ENCODE measurements at regions not wholly inside any gene's neighbourhood (a gene's known extent, or its start where the extent isn't known, plus 50 kb on each side); places are given as distances from the start of the nearest gene placed in this dataset.

DNA sequence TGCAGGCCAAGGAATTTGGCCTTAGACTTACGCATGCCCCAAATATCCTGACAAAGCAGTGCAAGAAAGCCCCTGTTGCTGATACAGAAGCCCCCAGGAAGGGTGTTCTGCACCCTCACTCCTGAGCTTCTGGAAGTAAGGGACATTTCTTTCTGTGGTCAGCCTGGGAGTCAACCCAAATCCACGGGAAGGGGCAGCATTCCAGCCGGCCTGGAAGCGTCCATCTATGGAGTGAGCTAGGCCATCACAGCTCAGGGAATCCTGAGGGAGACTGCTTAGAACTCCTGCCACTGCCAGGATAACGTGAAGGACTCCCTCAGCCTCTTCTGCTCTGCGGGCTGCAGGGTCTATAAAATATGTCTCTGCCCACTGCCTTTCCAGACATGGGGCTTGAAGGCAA, 173.9 kb downstream of the ANAPC1 start:
- Histone ChIP-seq H3K27ac (ENCODE audit: low read depth, low read length) (no peak overlapping the region), H3K27me3 (ENCODE audit: control insufficient read depth, low read length) (no peaks in the 10 kb centered on the region), H3K4me2 (ENCODE audit: low read length) (no peak overlapping the region), H3K4me1 (ENCODE audit: control insufficient read depth, low read length) (peaks cover 59% of the 10 kb centered on the region), H3K4me3 (ENCODE audit: low read length) (no peak overlapping the region), H4K20me1 (ENCODE audit: control insufficient read depth, insufficient read depth, low read depth, low read length) (no peaks in the 10 kb centered on the region), H3K36me3 (ENCODE audit: control insufficient read depth, low read length) (peaks cover 2% of the 10 kb centered on the region; the same call in 1 of the 2 replicates), H3K79me2 (ENCODE audit: control insufficient read depth, low read length) (no peaks in the 10 kb centered on the region), H3F3A (ENCODE audit: control insufficient read depth, insufficient read depth) (peaks cover 9% of the 10 kb centered on the region), H3K9me2 (replicated peaks; ENCODE audit: control insufficient read depth, low read length) (no peaks in the 10 kb centered on the region), H3K9me3 (ENCODE audit: control insufficient read depth, insufficient read depth, low read length) (no peaks in the 10 kb centered on the region)
- TF ChIP-seq, protein P1, sequence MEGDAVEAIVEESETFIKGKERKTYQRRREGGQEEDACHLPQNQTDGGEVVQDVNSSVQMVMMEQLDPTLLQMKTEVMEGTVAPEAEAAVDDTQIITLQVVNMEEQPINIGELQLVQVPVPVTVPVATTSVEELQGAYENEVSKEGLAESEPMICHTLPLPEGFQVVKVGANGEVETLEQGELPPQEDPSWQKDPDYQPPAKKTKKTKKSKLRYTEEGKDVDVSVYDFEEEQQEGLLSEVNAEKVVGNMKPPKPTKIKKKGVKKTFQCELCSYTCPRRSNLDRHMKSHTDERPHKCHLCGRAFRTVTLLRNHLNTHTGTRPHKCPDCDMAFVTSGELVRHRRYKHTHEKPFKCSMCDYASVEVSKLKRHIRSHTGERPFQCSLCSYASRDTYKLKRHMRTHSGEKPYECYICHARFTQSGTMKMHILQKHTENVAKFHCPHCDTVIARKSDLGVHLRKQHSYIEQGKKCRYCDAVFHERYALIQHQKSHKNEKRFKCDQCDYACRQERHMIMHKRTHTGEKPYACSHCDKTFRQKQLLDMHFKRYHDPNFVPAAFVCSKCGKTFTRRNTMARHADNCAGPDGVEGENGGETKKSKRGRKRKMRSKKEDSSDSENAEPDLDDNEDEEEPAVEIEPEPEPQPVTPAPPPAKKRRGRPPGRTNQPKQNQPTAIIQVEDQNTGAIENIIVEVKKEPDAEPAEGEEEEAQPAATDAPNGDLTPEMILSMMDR (IDR thresholded peaks at IDR 0.05; ENCODE audit: low read depth, low read length, poor library complexity, severe bottlenecking), result no peak
- TF ChIP-seq EZH2phosphoT487 (IDR thresholded peaks at IDR 0.05; ENCODE audit: borderline replicate concordance, low read length), result no peak

DNA sequence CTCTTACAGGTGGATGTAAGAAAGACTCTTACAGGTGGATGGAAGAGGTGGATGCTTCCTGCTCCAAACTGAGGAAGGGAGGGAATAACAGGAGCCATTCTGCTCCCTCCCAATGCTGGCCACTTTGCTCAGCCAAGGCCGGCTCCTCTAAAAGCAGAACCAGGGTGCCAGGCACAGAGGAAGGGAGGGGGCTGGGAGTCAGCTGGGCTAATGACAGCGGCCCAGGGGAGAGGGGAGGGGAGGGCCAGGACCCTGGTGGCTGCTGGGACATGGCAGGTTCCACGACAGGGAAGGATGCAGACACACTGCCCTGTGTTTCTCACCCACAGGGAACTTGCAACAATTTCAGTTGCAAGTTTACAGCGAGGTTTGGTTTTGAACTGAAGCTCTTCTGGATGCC, 173.4 kb downstream of the ANAPC1 start:
- no peaks in the 10 kb centered on the region for H3K9me3 ChIP-seq (ENCODE audit: control insufficient read depth, insufficient read depth, low read length)
- peaks cover 6% of the 10 kb centered on the region for H3F3A ChIP-seq (ENCODE audit: control insufficient read depth, insufficient read depth)
- no peaks in the 10 kb centered on the region for H3K79me2 ChIP-seq (ENCODE audit: control insufficient read depth, low read length)
- H3K27me3 ChIP-seq (ENCODE audit: control insufficient read depth, low read length), result no peaks in the 10 kb centered on the region
- no peak overlapping the region for H3K4me3 ChIP-seq (ENCODE audit: low read length)
- H3K4me1 ChIP-seq (ENCODE audit: control insufficient read depth, low read length), result peaks cover 54% of the 10 kb centered on the region
- no peak for TF ChIP-seq EZH2phosphoT487 (IDR thresholded peaks at IDR 0.05; ENCODE audit: borderline replicate concordance, low read length)
- TF ChIP-seq, protein P1 (IDR thresholded peaks at IDR 0.05; ENCODE audit: low read depth, low read length, poor library complexity, severe bottlenecking), result no peak
- H3K27ac ChIP-seq (ENCODE audit: low read depth, low read length), result no peak overlapping the region
- no peaks in the 10 kb centered on the region for H3K9me2 ChIP-seq (replicated peaks; ENCODE audit: control insufficient read depth, low read length)
- no peaks in the 10 kb centered on the region for H3K36me3 ChIP-seq (ENCODE audit: control insufficient read depth, low read length)
- H4K20me1 ChIP-seq (ENCODE audit: control insufficient read depth, insufficient read depth, low read depth, low read length), result no peaks in the 10 kb centered on the region
- no peak overlapping the region for H3K4me2 ChIP-seq (ENCODE audit: low read length)

DNA sequence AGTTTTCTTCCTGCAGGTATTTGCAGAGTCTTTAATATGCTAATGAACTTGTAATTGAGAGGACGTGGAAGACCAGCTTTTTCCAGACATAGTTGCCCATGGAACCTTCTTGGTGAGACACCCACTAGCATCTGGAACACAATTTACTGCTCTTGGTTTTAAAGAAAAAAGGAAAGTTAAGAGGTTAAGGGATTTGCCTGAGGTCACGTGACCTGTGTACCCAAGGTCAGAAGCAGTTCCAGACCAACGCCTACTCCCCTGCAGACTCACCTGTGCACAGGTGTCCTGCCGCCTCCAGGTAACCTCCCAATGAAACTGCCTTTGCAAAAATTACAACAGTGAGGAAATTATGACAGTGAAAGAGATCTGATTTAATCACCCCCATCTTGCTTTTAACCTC, 172.7 kb downstream of the ANAPC1 start:
- TF ChIP-seq, protein P1 (IDR thresholded peaks at IDR 0.05; ENCODE audit: low read depth, low read length, poor library complexity, severe bottlenecking), result no peak
- no peak for TF ChIP-seq EZH2phosphoT487 (IDR thresholded peaks at IDR 0.05; ENCODE audit: borderline replicate concordance, low read length)
- H3K4me3 ChIP-seq (ENCODE audit: low read length), result no peak overlapping the region
- H3F3A ChIP-seq (ENCODE audit: control insufficient read depth, insufficient read depth), result peaks cover 1% of the 10 kb centered on the region; the same call in 1 of the 2 replicates
- no peak overlapping the region for H3K27ac ChIP-seq (ENCODE audit: low read depth, low read length)
- no peaks in the 10 kb centered on the region for H3K27me3 ChIP-seq (ENCODE audit: control insufficient read depth, low read length)
- H4K20me1 ChIP-seq (ENCODE audit: control insufficient read depth, insufficient read depth, low read depth, low read length), result no peaks in the 10 kb centered on the region
- no peaks in the 10 kb centered on the region for H3K79me2 ChIP-seq (ENCODE audit: control insufficient read depth, low read length)
- no peaks in the 10 kb centered on the region for H3K9me2 ChIP-seq (replicated peaks; ENCODE audit: control insufficient read depth, low read length)
- peaks cover 48% of the 10 kb centered on the region for H3K4me1 ChIP-seq (ENCODE audit: control insufficient read depth, low read length)
- no peaks in the 10 kb centered on the region for H3K9me3 ChIP-seq (ENCODE audit: control insufficient read depth, insufficient read depth, low read length)
- H3K36me3 ChIP-seq (ENCODE audit: control insufficient read depth, low read length), result no peaks in the 10 kb centered on the region
- H3K4me2 ChIP-seq (ENCODE audit: low read length), result no peak overlapping the region

All from DOHH2 (cell line).